ENCODE measurements at regions not wholly inside any gene's neighbourhood (a gene's known extent, or its start where the extent isn't known, plus 50 kb on each side); places are given as distances from the start of the nearest gene placed in this dataset.

GRCh38 chrY:16947221-16947620, 932.8 kb downstream of the CDY2B start:
- TF ChIP-seq EZH2 (IDR thresholded peaks at IDR 0.05; ENCODE audit: borderline replicate concordance, low read depth, low read length, severe bottlenecking) (no peak), GATA2 (IDR thresholded peaks at IDR 0.05; ENCODE audit: insufficient read depth, insufficient read length, low read depth, low read length) (no peak)
